Gastrocnemius medialis (tissue), 4 donors: ENCODE measurements at regions not wholly inside any gene's neighbourhood (a gene's known extent, or its start where the extent isn't known, plus 50 kb on each side); places are given as distances from the start of the nearest gene placed in this dataset.

ENCODE experiments used
- POLR2A ChIP-seq, 2 donors: fragments of 450-650 bp; IDR thresholded peaks; one replicate each; pipeline ENCODE4 v1.6.1; 2017; ENCODE audit warnings: antibody characterized with exemption in 2 of 2, mild to moderate bottlenecking in 2 of 2, moderate library complexity in 2 of 2
- TF ChIP-seq, protein P1 (sequence below), 5 experiments: fragments of 450-650 bp in 3 of 5; fragments of 200-600 bp in 2 of 5; sonication (generic) in 2 of 5; IDR thresholded peaks in 4 of 5; conservative IDR thresholded peaks in 1 of 5; 1 replicate in 4 of 5; 2 replicates in 1 of 5; pipeline ENCODE4 v1.5.1; 2016 to 2019; ENCODE audit warnings: antibody characterized with exemption in 5 of 5, mild to moderate bottlenecking in 3 of 5, moderate library complexity in 3 of 5

DNA sequence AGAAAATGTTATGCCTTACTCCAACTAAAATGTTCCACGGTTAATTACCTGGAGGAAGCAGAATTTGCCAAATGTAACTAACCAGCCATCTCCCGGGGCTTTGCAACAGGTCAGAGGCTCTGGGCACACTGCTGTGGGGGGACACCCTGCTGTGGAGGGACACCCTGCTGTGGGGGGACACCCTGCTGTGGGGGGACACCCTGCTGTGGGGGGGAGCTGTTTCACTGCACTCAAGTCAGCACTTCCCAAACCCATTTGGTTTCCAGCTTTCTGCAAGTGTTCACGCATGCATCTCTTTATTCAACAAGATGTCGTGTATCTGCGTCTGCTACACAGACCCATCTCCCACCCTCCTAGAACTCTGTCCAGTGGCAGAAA is 239.5 kb downstream of the C16orf95 start:
- TF ChIP-seq, protein P1, sequence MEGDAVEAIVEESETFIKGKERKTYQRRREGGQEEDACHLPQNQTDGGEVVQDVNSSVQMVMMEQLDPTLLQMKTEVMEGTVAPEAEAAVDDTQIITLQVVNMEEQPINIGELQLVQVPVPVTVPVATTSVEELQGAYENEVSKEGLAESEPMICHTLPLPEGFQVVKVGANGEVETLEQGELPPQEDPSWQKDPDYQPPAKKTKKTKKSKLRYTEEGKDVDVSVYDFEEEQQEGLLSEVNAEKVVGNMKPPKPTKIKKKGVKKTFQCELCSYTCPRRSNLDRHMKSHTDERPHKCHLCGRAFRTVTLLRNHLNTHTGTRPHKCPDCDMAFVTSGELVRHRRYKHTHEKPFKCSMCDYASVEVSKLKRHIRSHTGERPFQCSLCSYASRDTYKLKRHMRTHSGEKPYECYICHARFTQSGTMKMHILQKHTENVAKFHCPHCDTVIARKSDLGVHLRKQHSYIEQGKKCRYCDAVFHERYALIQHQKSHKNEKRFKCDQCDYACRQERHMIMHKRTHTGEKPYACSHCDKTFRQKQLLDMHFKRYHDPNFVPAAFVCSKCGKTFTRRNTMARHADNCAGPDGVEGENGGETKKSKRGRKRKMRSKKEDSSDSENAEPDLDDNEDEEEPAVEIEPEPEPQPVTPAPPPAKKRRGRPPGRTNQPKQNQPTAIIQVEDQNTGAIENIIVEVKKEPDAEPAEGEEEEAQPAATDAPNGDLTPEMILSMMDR (IDR thresholded peaks at IDR 0.05 in 4 of 5, conservative IDR thresholded peaks at IDR 0.05 in 1 of 5) = no peak
- no peak for TF ChIP-seq POLR2A (IDR thresholded peaks at IDR 0.05)
